ENCODE measurements at regions not wholly inside any gene's neighbourhood (a gene's known extent, or its start where the extent isn't known, plus 50 kb on each side); places are given as distances from the start of the nearest gene placed in this dataset.

GRCh38 chrX:30141966-30142365 is 73.4 kb upstream of the MAGEB2 start:
- no peak for TF ChIP-seq PAWR (CRISPR knock-in tag; IDR thresholded peaks at IDR 0.05; ENCODE audit: borderline replicate concordance)
- TF ChIP-seq CREM (IDR thresholded peaks at IDR 0.05) = no peak
- no peak for TF ChIP-seq CREM (CRISPR knock-in tag; IDR thresholded peaks at IDR 0.05)
- TF ChIP-seq RXRA (CRISPR knock-in tag; IDR thresholded peaks at IDR 0.05) = no peak
- TF ChIP-seq CREB1 (IDR thresholded peaks at IDR 0.05) = no peak
- TF ChIP-seq CREB1 (CRISPR knock-in tag; IDR thresholded peaks at IDR 0.05) = no peak
- no peak for TF ChIP-seq PREB (CRISPR knock-in tag; IDR thresholded peaks at IDR 0.05)
- no peak for TF ChIP-seq PRDM4 (CRISPR knock-in tag; IDR thresholded peaks at IDR 0.05; ENCODE audit: borderline replicate concordance)
- TF ChIP-seq DPF2 (CRISPR knock-in tag; IDR thresholded peaks at IDR 0.05; ENCODE audit: borderline replicate concordance, low read depth) = no peak
- TF ChIP-seq ADNP (CRISPR knock-in tag; IDR thresholded peaks at IDR 0.05) = no peak
- peak; percentile 45 for TF ChIP-seq CTCF (CRISPR knock-in tag; IDR thresholded peaks at IDR 0.05)
- TF ChIP-seq ZNF800 (CRISPR knock-in tag; IDR thresholded peaks at IDR 0.05) = no peak
- TF ChIP-seq ZNF274 (CRISPR knock-in tag; IDR thresholded peaks at IDR 0.05) = no peak
- no peak for TF ChIP-seq NCOA1 (CRISPR knock-in tag; IDR thresholded peaks at IDR 0.05)
- TF ChIP-seq NPAS2 (CRISPR knock-in tag; IDR thresholded peaks at IDR 0.05; ENCODE audit: borderline replicate concordance) = no peak
- TF ChIP-seq ATF3 (CRISPR knock-in tag; IDR thresholded peaks at IDR 0.05) = no peak

All from HepG2 (cell line).